Endothelial cell of umbilical vein (primary cell): ENCODE measurements at regions not wholly inside any gene's neighbourhood (a gene's known extent, or its start where the extent isn't known, plus 50 kb on each side); places are given as distances from the start of the nearest gene placed in this dataset.

ENCODE experiments used
- BruUV-seq: library from RNA; stranded (reverse); fragments of 400-500 nt; replicated peaks from 2 replicates; lab custom pipeline; 2021; lab: Mats Ljungman, UMichigan
- CTCF ChIA-PET: fragments of 300-600, 350-600 bp; sonication (Branson Sonifier 250); formaldehyde crosslinking; loops from one replicate; lab custom pipeline; 2021; ENCODE audit warnings: antibody characterized with exemption, inconsistent platforms; lab: Charles Lee
- POLR2A ChIA-PET: fragments of 300-600, 350-600 bp; sonication (Branson Sonifier 250); formaldehyde crosslinking; loops from one replicate; lab custom pipeline; 2021; ENCODE audit warnings: antibody characterized with exemption, inconsistent platforms; lab: Charles Lee
- DNase-seq: peaks from one replicate; pipeline ENCODE4 v3.0.0-alpha.2; 2011; ENCODE audit warnings: low read depth, low spot score
- FAIRE-seq: peaks from 2 replicates; lab custom pipeline; 2011; peaks lifted over from hg19 to GRCh38; lab: Jason Lieb, UNC
- H2AFZ ChIP-seq: 2 replicates; pipeline ENCODE4 v1.6.0; 2012; ENCODE audit warnings: low read depth, low read length, control low read depth, inconsistent platforms
- H3K27ac ChIP-seq: 2 replicates; pipeline ENCODE4 v1.5.1; 2011; ENCODE audit warnings: low read depth, mild to moderate bottlenecking, control low read depth, low read length, moderate library complexity; ENCODE audit not compliant: insufficient read depth
- H3K27me3 ChIP-seq, 2 experiments: 2 replicates each; pipeline versions ENCODE4 v1.6.0 to v1.6.1; 2011; ENCODE audit warnings: low read length in 2 of 2, mixed read lengths in 1 of 2; ENCODE audit not compliant: control insufficient read depth in 2 of 2, insufficient read depth in 2 of 2
- H3K36me3 ChIP-seq, 2 experiments: 2 replicates in 1 of 2; 3 replicates in 1 of 2; pipeline ENCODE4 v1.5.1; 2011; ENCODE audit warnings: low read length in 2 of 2, mild to moderate bottlenecking in 1 of 2, moderate library complexity in 1 of 2; ENCODE audit not compliant: control insufficient read depth in 2 of 2, insufficient read depth in 2 of 2; ENCODE audit errors: extremely low read depth in 1 of 2
- H3K4me1 ChIP-seq: 3 replicates; pipeline ENCODE4 v1.5.1; 2011; ENCODE audit warnings: mild to moderate bottlenecking, low read length; ENCODE audit not compliant: control insufficient read depth, insufficient read depth; ENCODE audit errors: extremely low read depth
- H3K4me2 ChIP-seq: 2 replicates; pipeline ENCODE4 v1.6.1; 2011; ENCODE audit warnings: low read length, control low read depth, mixed read lengths; ENCODE audit not compliant: insufficient read depth
- H3K4me3 ChIP-seq, 3 experiments: fragments of 200-600 bp in 1 of 3; sonication (generic), shearing (Covaris generic) in 1 of 3; replicated peaks in 1 of 3; 2 replicates each; pipeline ENCODE4 v1.5.1; 2011 to 2016; ENCODE audit warnings: control low read depth in 3 of 3, low read length in 3 of 3, mild to moderate bottlenecking in 2 of 3, inconsistent platforms in 1 of 3, low read depth in 1 of 3, moderate library complexity in 1 of 3; ENCODE audit not compliant: insufficient read depth in 1 of 3
- H3K79me2 ChIP-seq: 2 replicates; pipeline ENCODE4 v1.6.0; 2012; ENCODE audit warnings: low read length, inconsistent platforms; ENCODE audit not compliant: control insufficient read depth, insufficient read depth
- H3K9ac ChIP-seq: replicated peaks from 2 replicates; pipeline ENCODE3; 2011; ENCODE audit warnings: low read length, control low read depth; ENCODE audit not compliant: insufficient read depth; ENCODE audit errors: extremely low read depth
- H3K9me1 ChIP-seq: replicated peaks from 3 replicates; pipeline ENCODE4 v1.6.0; 2011; ENCODE audit warnings: mild to moderate bottlenecking, low read length; ENCODE audit not compliant: control insufficient read depth, insufficient read depth; ENCODE audit errors: extremely low read depth
- H3K9me3 ChIP-seq: replicated peaks from 2 replicates; pipeline ENCODE4 v1.5.1; 2012; ENCODE audit warnings: low read length, inconsistent platforms; ENCODE audit not compliant: control insufficient read depth, insufficient read depth
- H4K20me1 ChIP-seq: replicated peaks from 2 replicates; pipeline ENCODE3; 2011; ENCODE audit warnings: mild to moderate bottlenecking, low read length; ENCODE audit not compliant: control insufficient read depth, insufficient read depth; ENCODE audit errors: extremely low read depth
- CTCF ChIP-seq, 2 donors: IDR thresholded peaks; 1 replicate in 1 of 2; 2 replicates in 1 of 2; pipeline ENCODE4 v1.5.1; 2011; ENCODE audit warnings: low read length in 2 of 2, mild to moderate bottlenecking in 2 of 2, moderate library complexity in 2 of 2, control low read depth in 1 of 2, inconsistent platforms in 1 of 2, low read depth in 1 of 2; ENCODE audit not compliant: insufficient read depth in 1 of 2; ENCODE audit errors: extremely low read depth in 1 of 2
- EZH2 ChIP-seq: IDR thresholded peaks from 2 replicates; pipeline ENCODE4 v1.6.1; 2012; ENCODE audit warnings: borderline replicate concordance, low read depth, mild to moderate bottlenecking, moderate library complexity, low read length, inconsistent platforms; ENCODE audit not compliant: severe bottlenecking
- FOS ChIP-seq: IDR thresholded peaks from 2 replicates; pipeline ENCODE4 v1.6.1; 2011; ENCODE audit warnings: mild to moderate bottlenecking, low read length, moderate library complexity, borderline replicate concordance; ENCODE audit not compliant: insufficient read depth
- GATA2 ChIP-seq: IDR thresholded peaks from 2 replicates; pipeline ENCODE4 v1.7.0; 2011; ENCODE audit warnings: low read depth, mild to moderate bottlenecking, moderate library complexity, mixed read lengths, low read length; ENCODE audit not compliant: insufficient read length, insufficient read depth
- JUN ChIP-seq: IDR thresholded peaks from 2 replicates; pipeline ENCODE4 v1.6.1; 2011; ENCODE audit warnings: borderline replicate concordance, low read depth; ENCODE audit not compliant: insufficient read length, insufficient read depth
- MYC ChIP-seq: IDR thresholded peaks from one replicate; pipeline ENCODE4 v1.6.1; 2011; ENCODE audit warnings: mild to moderate bottlenecking, low read depth, low read length
- POLR2A ChIP-seq: IDR thresholded peaks from 2 replicates; pipeline ENCODE4 v1.6.1; 2012; ENCODE audit warnings: low read depth, mild to moderate bottlenecking, control low read depth, low read length
- POLR2AphosphoS5 ChIP-seq: IDR thresholded peaks from 2 replicates; pipeline ENCODE4 v1.6.1; 2012; ENCODE audit warnings: low read depth, mild to moderate bottlenecking, control low read depth, low read length, moderate library complexity; ENCODE audit not compliant: insufficient read depth
- dilution Hi-C: fragments of 300-500 bp; cut with MboI; formaldehyde crosslinking; loops from one replicate; pipeline ENCODE4 v1.15.0; 2019; ENCODE audit warnings: low sequenced_read_pairs; ENCODE audit not compliant: extremely low pct_ligation_motif_present
- intact Hi-C: fragments of 100-400 bp; cut with micrococcal nuclease; formaldehyde crosslinking; loops from one replicate; pipeline ENCODE4 v1.10.0; 2022
- TF ChIP-seq, protein P1 (sequence below): IDR thresholded peaks from 2 replicates; pipeline ENCODE4 v1.6.1; 2011; ENCODE audit not compliant: insufficient read depth, insufficient read length

DNA sequence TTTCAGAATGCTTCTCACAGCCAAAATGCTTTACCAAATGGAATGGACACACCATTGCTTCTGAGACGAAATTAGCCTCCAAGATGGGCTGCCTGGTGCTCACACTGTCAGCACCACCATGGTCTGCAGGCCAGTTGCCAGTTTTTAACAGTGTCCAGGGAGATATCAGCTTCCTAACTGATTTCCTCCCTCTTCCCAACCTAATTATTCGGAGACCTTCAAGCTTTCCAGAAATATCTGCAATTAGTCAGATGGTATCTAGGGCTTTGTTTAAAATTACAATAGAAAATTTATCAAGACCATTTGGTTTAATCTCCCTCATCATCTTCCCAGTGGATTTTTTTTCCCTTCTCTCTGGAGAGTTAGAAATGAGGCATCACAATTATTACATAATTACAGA lies 287.5 kb downstream of the ZPLD1 start:
- no peaks in the 10 kb centered on the region for H3K79me2 ChIP-seq
- no peak overlapping the region for H2AFZ ChIP-seq
- no peaks in the 10 kb centered on the region for H3K4me1 ChIP-seq
- H3K4me2 ChIP-seq = no peak overlapping the region
- intact Hi-C loops (no loop called here), dilution Hi-C loops (no loop called here)
- ChIA-PET CTCF (no interaction called here), POLR2A (no interaction called here)
- no peak for FAIRE-seq
- no peaks in the 10 kb centered on the region for H4K20me1 ChIP-seq
- H3K27ac ChIP-seq = no peak overlapping the region
- no TSS peak for BruUV-seq
- H3K27me3 ChIP-seq = no peaks in the 10 kb centered on the region
- DNase-seq = no peak
- no peaks in the 10 kb centered on the region for H3K9me3 ChIP-seq
- TF ChIP-seq POLR2A = no peak
- TF ChIP-seq POLR2AphosphoS5 = no peak
- TF ChIP-seq, protein P1, sequence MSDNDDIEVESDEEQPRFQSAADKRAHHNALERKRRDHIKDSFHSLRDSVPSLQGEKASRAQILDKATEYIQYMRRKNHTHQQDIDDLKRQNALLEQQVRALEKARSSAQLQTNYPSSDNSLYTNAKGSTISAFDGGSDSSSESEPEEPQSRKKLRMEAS = no peak
- no peak for TF ChIP-seq MYC
- no peak for TF ChIP-seq CTCF (IDR thresholded peaks at IDR 0.05; ENCODE audit: extremely low read depth in 1 of 2, insufficient read depth in 1 of 2, low read depth in 1 of 2, low read length in 2 of 2)
- TF ChIP-seq JUN = no peak
- TF ChIP-seq FOS = no peak
- no peak for TF ChIP-seq GATA2
- TF ChIP-seq EZH2 = no peak
- H3K9me1 ChIP-seq = no peaks in the 10 kb centered on the region
- no peak overlapping the region for H3K4me3 ChIP-seq
- H3K9ac ChIP-seq = no peak overlapping the region
- H3K36me3 ChIP-seq = no peaks in the 10 kb centered on the region
